CD4-positive, alpha-beta T cell treated with Interleukin-4 for 4 hours (primary cell): ENCODE measurements at regions not wholly inside any gene's neighbourhood (a gene's known extent, or its start where the extent isn't known, plus 50 kb on each side); places are given as distances from the start of the nearest gene placed in this dataset.

Experiments
- DNase-seq: peaks from one replicate; pipeline ENCODE4 v3.0.0-alpha.2; 2020

DNA sequence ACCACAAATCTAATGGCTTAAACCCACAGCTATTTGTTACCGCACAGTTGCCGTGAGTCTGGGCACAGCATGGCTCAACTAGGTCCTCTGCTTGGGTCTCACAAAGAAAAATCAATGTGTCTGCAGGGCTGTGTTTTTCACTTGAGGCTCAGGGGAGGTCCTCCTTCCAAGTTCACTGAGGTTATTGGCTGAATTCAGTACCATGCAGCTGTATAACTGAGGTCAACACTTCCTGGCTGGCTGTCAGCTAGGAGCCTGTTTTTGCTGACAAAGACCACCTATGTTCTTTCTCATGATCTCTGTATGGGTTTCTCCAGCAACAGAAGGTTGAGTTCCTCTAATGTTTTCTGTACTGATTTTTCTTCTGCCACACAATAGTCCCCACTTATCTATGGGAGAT is 736.7 kb upstream of the PRKX start:
- no peak for DNase-seq

DNA sequence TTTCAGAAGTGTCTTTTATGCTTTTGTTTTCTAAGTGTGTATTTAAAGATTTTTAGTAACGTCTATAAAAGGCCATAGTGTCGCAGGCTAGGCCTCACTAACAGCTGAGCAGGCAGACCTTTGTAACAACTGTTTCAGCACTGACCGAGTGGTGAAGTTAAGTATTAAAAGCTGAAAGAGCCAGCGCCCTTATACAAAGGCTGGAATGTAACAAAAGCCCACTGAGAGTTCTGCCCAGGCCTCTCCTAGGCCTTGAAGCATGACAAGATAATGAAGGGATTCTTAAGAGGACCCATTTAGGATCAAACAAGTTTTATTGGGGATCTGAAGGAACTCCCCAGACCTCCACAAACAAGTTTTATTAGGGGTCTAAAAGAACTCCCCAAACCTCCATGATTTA is 722.5 kb upstream of the PRKX start:
- DNase-seq: no peak

DNA sequence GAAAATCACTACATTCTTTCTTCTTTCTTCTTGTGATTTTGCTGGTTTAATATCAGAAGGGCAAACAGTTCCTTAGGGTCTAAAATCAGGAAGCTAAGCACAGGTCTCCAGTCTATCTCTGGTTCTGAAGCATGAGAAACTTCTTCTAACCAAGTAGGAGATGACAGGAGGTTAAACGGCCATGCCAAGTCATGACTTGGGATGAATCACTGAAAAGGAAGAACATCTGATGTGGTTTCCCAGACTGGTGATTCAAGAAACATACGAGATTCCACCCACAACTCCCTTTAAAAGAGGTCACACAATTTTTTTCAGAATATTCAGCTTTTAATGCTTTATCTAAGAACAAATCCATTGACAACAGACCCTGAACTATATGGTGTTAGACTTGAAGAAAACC is 684.0 kb upstream of the PRKX start:
- no peak for DNase-seq

DNA sequence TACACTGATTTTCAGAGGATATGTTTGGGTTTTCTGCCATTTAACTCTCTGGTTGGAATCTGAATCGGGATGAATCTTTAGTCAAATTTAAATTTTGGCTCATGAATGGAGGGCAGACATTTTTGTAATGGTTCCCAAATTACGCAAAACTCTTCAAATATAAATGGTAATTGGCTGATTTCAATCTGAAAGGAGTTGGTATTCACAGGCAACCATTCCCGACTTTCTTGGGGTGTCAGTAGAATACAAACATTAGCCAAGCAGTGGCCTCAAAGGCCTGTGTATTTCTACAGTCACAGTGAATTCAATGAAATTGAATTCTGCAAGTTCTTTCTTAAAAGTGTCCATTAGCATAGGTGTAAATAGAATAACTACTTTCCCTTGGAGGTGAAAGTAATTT is 668.8 kb upstream of the PRKX start:
- no peak for DNase-seq

DNA sequence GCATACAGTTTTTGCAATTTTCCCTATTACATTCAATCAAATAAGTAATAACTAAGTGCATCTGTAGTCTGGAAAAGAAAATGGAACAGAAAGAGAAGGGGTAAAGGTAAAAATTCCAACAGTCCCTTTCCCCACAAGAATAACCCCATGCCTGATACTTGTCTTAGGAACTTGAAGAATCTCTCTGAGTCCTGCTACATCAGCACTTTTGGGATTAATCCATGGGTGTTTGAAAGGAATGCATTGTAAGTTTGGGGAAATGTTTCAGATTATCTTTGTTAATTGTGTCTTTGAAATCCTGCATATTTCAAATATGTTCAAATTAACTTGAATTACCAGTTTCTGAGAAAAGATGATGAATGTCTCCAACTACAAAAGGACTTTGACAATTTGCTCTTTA is 667.3 kb upstream of the PRKX start:
- DNase-seq: no peak

DNA sequence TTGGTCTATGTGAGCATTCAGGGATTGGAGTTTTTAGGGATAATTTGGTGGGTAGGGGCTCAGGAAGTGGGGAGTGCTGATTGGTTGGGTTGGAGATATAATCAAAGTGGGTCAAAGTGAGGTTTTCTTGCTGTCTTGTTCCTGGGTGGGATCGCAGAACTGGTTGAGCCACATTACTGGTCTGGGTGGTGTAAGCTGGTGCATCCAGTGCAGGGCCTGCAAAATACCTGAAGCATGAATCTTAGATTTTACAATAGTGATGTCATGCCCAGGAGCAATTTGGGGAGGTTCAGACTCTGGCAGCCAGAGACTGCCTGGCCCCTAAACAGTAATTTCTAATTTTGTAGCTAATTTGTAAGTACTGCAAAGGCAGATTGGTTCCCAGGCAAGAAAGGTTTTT is 665.6 kb upstream of the PRKX start:
- no peak for DNase-seq

DNA sequence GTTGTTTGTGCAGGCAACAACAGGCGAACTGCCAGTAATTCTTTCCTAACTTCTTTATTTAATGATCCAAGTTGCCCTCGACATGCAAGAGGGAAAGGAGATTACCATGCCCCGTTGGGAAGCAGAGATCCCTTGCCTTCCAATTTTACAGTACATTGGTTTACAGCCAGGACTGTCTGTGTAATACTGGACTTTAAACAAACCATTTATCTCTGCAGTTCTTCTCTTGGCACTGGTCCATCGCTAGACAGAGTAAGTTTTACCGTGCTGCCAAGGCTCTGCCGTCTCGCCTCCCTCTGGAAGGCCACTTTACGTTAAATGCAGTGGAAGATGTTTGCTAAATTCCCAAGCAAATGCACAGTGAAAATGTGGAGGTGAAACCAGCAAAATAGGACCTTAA is 660.3 kb upstream of the PRKX start:
- DNase-seq: no peak

DNA sequence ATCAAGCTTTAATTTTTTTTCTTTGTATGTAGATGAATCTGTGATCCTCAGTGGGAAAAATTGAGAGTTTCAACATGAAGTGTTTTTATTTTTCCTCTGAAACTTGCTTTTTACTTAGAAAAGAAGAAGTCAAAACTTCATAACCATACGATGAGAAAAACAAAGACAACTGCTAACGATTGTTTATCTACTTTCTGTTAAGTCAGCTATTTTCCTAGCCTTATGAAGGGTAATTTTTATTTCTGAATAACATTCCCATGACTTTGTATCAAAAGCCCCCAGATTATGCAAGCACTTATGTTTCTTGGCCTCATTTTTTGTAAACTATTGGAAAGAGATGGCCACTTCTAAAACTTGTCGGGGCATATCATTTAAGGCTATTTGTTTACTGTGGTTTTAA is 645.1 kb upstream of the PRKX start:
- no peak for DNase-seq

DNA sequence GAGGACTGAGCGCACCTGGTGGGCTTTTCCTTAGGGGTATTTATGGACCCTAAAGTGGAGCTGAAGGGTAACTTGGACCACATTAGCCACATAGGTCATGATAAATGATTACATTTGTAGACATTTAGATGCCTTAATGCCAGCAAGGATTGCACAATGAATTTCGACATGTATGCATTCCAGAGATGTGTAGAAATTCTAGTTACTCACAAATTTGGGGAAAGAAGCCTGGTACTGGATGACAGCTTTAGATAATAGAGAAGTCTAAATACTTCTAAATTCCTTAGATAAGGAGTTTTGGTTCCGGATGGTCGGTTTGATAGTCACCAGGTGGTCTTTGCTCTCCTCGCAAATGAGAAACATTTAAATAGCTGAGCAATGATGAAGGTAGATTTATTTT is 609.5 kb upstream of the PRKX start:
- DNase-seq: no peak

DNA sequence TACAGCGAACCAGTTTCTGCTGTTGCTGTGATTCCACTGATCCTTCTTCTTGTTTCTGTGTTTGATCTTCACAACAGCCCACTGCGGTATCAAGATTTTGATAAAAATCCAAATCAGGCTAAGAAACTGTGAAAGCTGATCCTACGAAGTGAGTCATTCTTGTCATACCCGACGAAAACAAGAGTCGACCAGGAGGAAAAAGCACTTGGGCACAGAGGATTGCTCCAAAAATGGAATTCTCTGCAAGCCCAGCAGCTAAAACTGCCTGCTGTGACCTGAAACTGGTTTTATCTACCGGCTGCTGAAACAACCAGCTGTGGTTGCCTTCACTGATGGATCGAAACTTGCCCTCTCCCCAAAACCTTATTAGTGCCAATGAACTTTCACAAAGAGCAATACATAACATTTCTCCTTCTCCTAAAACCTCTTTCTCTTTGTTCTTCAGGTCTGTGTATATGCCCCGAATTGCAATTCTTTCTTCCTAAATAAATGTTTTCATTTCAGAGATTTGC is 607.0 kb upstream of the PRKX start:
- no peak for DNase-seq

DNA sequence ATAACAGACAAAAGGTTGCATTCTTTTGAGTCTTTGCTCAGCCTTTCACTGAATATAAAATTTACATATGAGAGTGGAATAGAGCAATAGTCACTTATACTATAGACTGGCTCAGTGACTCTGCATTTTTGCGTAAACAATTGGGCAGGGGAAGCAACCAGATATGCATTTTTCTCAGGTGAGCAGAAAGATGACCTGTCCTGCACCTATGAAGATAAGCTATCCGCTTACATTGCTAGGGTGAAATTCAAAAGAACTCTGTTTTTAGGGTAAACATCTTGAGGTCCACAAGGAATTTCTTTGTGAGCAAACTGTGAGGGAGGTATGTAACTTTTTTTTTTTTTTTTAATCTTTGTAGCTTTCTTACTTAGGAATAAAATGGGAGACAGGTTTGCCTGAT is 602.4 kb upstream of the PRKX start:
- DNase-seq: no peak

DNA sequence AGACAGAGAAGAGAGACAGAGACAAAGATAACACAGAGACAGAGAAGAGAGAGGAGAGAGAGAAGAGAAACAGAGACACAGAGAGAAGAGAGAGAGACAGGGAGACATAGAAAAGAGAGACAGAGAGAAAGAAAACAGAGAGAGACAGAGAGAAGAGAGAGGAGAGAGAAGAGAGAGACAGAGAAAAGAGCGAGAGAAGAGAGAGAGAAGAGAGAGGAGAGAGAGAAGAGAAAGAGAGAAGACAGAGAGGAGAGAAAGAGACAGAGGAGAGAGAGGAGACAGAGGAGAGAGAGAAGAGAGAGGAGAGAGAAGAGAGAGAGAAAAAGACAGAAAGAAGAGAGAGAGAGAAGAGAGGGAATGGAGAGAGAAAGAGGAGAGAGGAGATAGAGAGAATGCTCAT is 601.1 kb upstream of the PRKX start:
- DNase-seq: no peak

DNA sequence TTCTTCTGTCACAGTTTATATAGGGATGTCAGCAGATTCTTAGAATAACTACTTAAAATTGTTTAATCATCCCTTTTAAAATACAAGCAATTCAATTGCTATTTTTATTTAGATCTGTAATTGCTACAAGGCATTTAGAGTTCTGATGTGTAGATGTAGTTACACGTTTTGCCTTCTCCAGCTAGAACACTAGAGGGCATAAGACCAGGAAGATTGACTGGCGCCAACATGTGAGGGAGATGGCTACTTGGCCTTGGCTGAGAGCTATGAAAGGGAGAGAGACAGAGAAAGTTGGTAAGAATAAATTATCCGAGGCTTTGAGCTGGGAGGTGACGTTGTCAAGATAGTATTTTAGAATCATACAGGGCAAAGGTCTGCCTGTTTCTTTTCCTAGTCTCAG is 563.7 kb upstream of the PRKX start:
- DNase-seq: no peak

DNA sequence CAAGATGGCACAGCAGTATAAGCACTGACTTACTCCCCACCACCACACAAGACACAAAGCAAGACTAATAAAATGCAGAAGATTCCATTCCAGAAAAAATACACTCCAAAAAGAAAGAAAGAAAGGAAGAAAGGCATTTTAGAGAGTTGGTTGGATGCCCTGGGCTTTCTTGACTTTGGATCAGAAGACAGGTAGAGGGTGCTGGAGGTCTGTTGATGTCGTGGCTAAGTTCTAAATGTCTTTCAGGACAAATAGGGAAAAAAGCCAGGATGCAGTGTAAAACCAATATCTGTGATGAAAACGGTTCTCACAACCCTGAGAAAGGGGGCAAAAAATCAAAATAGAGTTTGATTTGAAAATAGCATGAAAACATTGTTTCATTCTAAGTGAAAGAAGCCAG is 555.2 kb upstream of the PRKX start:
- DNase-seq: no peak

DNA sequence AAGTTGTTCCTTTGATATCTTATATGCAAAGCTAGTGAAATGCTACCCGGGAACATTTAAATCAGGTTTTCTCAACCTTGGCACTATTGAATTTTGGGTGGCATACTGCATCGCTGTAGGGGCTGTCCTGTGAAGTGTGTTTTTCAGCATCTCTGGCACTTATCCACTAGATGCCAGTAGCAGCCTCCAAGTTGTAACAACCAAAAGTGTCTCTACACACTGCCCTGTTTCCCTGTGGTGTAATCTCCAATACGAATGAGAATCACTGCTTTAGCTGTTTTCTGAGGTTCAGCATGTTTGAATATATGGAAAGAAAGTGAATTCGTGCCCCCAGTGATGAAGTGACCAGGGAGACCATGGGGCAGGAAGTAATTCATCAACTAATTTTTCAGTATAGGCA is 551.6 kb upstream of the PRKX start:
- DNase-seq: no peak

DNA sequence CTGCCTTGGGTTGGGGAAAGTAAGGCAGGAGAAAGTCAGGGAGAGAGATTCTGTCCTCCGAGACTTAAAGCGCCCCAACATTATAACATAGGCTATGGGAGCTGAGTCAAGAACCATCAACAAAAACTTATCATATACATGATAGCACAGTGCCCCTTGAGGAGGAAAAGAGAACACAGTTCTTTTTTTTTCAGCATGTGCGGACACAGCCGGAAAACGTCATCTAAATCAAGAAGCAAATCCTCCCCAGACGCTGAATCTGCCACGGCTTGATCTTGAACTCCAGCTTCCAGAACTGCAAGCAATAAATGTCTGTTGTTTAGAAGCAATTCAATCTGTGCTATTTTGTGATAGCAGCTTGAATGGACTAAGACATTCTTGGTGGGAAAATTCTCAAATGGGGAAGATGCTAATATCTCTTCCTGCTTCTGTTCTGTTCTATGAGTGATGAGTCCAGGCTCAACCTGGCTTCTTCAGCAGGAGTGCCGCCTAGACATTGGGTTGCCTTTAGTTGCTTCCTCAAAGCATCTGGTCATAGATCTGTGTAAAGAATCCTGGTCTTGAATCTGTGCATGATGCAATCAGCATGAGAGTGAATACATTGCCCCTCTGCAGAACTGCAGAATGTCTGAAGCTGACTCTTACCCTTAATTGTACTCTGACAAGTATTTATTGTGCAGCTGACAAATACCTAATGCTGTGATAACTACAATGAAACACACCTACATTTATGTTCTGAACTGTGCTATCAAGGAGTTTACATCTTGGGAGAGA is 549.8 kb upstream of the PRKX start:
- DNase-seq: no peak

DNA sequence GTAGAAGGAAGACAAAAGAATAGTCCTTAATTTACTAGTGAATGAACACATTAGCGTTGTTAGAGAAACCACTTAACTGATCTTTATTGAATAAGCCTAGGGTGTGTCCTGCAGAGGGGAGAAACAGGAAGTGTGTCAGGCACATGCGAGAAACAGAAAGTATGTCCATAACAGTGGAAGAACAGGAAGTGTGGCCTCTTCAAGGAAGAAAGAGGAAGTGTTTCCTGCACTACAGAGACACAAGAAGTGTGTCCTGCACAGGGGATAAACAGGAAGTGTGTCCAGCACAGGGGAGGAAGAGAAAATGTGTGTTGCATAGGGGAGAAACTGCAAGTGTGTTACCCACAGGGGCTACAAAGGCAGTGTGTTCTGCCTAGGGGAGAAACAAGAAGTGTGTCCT is 539.6 kb upstream of the PRKX start:
- DNase-seq: no peak

DNA sequence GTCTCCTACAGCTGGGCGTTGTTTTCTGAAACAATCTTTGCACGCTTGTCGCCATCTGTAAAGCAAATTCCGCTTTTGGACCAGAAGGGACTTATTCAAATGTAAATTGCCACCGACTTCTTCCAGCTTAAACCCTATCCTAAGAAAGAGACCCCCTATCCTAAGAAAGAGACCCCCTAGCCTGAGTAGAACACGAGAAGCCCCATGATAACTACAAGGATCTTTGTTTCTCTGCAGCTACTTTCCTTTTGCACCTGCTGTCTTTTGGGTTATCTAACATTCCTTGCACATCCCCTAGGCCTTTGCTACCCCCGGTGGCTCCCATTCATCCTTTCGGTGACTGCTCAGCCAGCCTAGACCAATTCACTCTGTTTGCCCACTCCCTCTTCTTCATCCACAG is 536.0 kb upstream of the PRKX start:
- no peak for DNase-seq

DNA sequence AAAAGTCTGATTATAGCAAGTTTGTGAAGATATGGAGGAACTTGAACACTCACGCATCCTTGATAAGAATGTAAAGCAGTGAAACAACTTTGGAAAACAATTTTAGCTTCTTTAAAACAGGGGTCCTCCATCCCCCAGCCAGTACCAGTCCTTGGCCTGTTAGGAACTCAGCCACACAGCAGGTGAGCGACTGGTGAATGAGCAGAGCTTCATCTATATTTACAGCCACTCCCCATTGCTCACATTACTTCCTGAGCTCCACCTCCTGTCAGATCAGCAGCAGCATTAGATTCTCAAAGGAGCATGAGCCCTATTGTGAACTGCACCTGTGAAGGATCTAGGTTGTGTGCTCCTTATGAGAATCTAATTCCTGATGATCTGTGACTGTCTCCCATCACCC is 530.3 kb upstream of the PRKX start:
- no peak for DNase-seq

DNA sequence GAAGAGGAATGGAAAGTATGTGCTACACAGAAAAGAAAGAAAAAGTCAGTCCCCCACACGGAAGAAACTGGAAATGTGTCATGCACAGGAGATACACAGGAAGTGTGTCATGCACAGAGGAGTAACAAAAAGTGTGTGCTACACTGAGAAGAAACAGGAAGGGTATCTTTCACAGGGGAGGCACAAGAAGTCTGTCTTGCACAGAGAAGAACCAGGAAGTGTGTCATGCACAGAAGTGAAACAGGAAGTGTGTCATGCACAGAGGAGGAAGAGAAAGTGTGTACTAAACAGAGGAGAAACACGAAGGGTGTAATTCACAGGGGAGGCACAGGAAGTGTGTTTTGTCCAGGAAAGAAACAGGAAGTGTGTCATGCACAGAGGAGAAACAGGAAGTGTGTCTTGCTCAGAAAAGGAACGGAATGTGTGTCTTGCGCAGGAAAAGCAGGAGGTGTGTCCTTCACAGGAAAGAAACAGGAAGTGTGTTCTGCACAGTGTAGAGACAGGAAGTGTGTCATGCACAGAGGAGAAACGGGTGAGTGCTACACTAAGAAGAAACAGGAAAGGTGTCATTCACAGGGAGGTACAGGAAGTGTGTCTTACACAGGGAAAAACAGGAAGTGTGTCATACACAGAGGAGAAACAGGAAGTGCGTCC is 527.2 kb upstream of the PRKX start:
- DNase-seq: no peak

DNA sequence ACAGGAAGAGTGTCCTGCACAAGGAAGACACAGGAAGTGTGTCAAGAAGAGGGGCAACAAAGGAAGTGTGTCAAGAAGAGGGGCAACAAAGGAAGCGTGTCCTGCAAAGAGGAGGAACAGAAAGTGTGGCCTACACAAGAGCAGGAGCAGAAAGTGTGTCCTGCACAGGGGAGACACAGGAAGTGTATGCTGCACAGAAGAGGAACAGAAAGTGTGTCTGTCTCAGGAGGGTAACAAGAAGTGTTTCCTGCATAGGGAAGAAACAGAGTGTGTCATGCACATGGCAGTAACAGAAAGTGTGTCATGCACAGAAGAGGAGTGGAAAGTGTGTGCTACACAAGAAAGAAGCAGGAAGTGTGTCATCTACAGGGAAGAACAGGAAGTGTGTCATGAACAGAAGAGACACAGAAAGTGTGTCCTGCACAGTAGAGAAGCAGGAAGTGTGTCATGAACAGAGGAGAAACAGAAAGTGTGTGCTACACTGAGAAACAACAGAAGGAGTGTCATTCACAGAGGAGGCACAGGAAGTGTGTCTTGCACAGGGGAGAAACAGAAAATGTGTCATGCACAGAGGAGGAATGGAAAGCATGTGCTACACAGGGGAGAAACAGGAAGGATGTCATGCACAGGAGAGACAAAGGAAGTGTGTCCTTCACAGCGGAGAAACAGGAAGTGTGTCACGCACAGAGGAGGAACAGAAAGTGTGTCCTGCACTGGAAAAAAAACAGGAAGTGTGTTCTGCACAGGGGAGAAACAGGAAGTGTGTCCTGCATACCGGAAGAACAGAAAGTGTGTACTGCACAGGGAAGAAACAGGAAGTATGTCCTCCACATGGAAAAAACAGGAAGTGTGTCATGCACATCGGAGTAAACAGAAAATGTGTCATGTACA is 526.4 kb upstream of the PRKX start:
- DNase-seq: no peak

DNA sequence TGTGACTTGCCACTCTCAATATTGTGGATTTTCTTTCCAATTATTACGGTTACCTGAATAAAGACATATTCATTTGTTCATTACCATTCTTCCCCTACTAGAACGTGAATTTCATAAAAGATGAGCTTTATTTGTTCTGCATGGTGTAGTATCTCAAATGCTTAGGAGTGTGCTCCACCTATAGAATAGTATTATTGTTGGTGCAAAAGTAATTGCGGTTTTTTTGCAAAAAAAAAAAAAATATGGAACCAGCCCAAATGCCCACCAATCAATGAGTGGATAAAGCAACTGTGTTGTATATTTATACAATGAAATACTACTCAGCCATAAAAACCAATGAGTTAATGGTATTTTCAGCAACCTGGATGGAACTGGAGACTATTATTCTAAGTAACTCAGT is 525.5 kb upstream of the PRKX start:
- DNase-seq: no peak

DNA sequence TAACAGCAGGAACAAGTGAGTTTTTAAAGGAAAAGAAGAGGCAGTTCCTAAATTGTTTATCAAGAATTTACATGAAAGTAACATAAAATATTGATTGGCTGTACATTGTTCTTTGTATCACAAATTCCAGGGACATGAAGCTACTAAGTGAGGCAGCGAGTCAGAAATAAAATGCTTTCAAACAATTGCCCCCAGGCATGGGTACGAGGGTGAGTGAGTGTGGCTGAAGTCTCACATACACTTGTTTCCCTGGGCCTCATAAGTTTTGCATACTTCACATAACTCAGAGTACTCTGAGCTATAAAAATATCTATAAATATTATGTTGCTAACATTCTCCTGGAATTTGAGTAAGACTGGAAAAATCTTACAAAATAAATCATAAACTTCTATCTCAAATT is 511.6 kb upstream of the PRKX start:
- DNase-seq: no peak

DNA sequence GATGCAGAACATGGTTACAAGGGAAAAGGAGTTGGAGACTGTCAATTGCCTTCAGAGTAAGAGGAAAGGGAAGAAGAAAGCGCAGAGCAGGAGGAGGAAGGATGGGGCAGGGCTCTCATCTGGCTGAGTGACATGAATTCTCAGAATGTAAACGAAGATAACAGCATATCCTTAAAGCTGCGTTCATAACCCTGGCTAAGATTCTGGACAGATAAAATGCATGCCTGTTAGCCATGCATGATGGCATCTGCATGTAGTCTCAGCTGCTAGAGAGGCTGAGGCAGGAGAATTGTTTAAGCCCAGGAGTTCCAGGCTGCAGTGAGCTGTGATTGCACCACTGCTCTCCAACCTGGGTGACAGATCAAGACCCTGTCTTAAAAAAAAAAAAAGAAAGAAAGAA is 493.5 kb upstream of the PRKX start:
- DNase-seq: no peak
